ENCODE measurements at regions not wholly inside any gene's neighbourhood (a gene's known extent, or its start where the extent isn't known, plus 50 kb on each side); places are given as distances from the start of the nearest gene placed in this dataset.
"Not testable (repeated sequence)": the region's sequence is repeated elsewhere in the genome, so short reads cannot be mapped to it uniquely, and the experiment has no call there.

GRCh38 chr4:179353786-179354185 lies 1911.5 kb upstream of the AGA start:
- DNase-seq, result no peak

- DNase-seq, result no peak
These were observed 1919.8 kb upstream of the AGA start for GRCh38 chr4:179361978-179362486.

GRCh38 chr4:179365932-179366331 lies 1923.7 kb upstream of the AGA start:
- not testable (repeated sequence) for DNase-seq

GRCh38 chr4:179372242-179372641 lies 1930.0 kb upstream of the AGA start:
- DNase-seq, result no peak

- no peak for DNase-seq
These were observed 1930.5 kb upstream of the AGA start for GRCh38 chr4:179372746-179373145.

- DNase-seq, result not testable (repeated sequence)
These were observed 1936.6 kb upstream of the AGA start for GRCh38 chr4:179378847-179379246.

- DNase-seq, result no peak
These were observed 1950.5 kb upstream of the AGA start for GRCh38 chr4:179392787-179393186.

- DNase-seq, result no peak
These were observed 1956.2 kb upstream of the AGA start for GRCh38 chr4:179398414-179398813.

GRCh38 chr4:179399054-179399782 lies 1957.0 kb upstream of the AGA start:
- no peak for DNase-seq

- peak in 1 of 2 experiments; percentile 2 for DNase-seq
These were observed 1973.0 kb upstream of the AGA start for GRCh38 chr4:179415037-179415846.

- DNase-seq, result peak; percentile 15 to 24
These were observed 1973.6 kb upstream of the AGA start for GRCh38 chr4:179415847-179416223.

GRCh38 chr4:179417357-179417756 lies 1975.1 kb upstream of the AGA start:
- no peak for DNase-seq

- DNase-seq, result no peak
These were observed 1995.7 kb upstream of the AGA start for GRCh38 chr4:179437962-179438361.

GRCh38 chr4:179441596-179441995 lies 1999.4 kb upstream of the AGA start:
- DNase-seq, result no peak

GRCh38 chr4:179447308-179447707 lies 2005.1 kb upstream of the AGA start:
- DNase-seq, result no peak

- DNase-seq, result no peak
These were observed 2023.0 kb upstream of the AGA start for GRCh38 chr4:179465131-179465797.

GRCh38 chr4:179467878-179468277 lies 2025.6 kb upstream of the AGA start:
- DNase-seq, result no peak

- DNase-seq, result no peak
These were observed 2029.9 kb upstream of the AGA start for GRCh38 chr4:179472164-179472563.

- DNase-seq, result no peak
These were observed 2036.4 kb upstream of the AGA start for GRCh38 chr4:179478608-179479007.

- no peak for DNase-seq
These were observed 2043.5 kb upstream of the AGA start for GRCh38 chr4:179485781-179486180.

- no peak for DNase-seq
These were observed 2044.5 kb upstream of the AGA start for GRCh38 chr4:179486570-179487335.

GRCh38 chr4:179492260-179493080 lies 2050.2 kb upstream of the AGA start:
- DNase-seq, result no peak

All from NCI-H526 (cell line).